Midbrain (tissue), 1 donor: ENCODE measurements at regions not wholly inside any gene's neighbourhood (a gene's known extent, or its start where the extent isn't known, plus 50 kb on each side); places are given as distances from the start of the nearest gene placed in this dataset.
"Not testable (repeated sequence)": the region's sequence is repeated elsewhere in the genome, so short reads cannot be mapped to it uniquely, and the experiment has no call there.

ENCODE experiments used
- DNase-seq: peaks from one replicate; lab custom pipeline; 2025; lab: John Stamatoyannopoulos, UW

- DNase-seq = no peak
These were observed 179.4 kb downstream of the LYPLAL1 start for GRCh38 chr1:219352961-219353651.

GRCh38 chr1:219350172-219350931, 176.7 kb downstream of the LYPLAL1 start:
- no peak for DNase-seq

GRCh38 chr1:219347921-219348391, 174.3 kb downstream of the LYPLAL1 start:
- DNase-seq = no peak

- DNase-seq = no peak
These were observed 173.7 kb downstream of the LYPLAL1 start for GRCh38 chr1:219347376-219347775.

GRCh38 chr1:219345953-219346352, 172.3 kb downstream of the LYPLAL1 start:
- DNase-seq = no peak

GRCh38 chr1:219342836-219343235, 169.2 kb downstream of the LYPLAL1 start:
- DNase-seq = no peak

GRCh38 chr1:219340796-219341195, 167.1 kb downstream of the LYPLAL1 start:
- no peak for DNase-seq

- no peak for DNase-seq
These were observed 165.8 kb downstream of the LYPLAL1 start for GRCh38 chr1:219339466-219339865.

- no peak for DNase-seq
These were observed 163.9 kb downstream of the LYPLAL1 start for GRCh38 chr1:219337588-219337987.

GRCh38 chr1:219333626-219334025, 159.9 kb downstream of the LYPLAL1 start:
- no peak for DNase-seq

GRCh38 chr1:219331424-219331823, 157.7 kb downstream of the LYPLAL1 start:
- no peak for DNase-seq

GRCh38 chr1:219330669-219331068, 157.0 kb downstream of the LYPLAL1 start:
- DNase-seq = no peak

GRCh38 chr1:219330001-219330400, 156.3 kb downstream of the LYPLAL1 start:
- DNase-seq = no peak

GRCh38 chr1:219329578-219329977, 155.9 kb downstream of the LYPLAL1 start:
- no peak for DNase-seq

GRCh38 chr1:219326843-219327242, 153.2 kb downstream of the LYPLAL1 start:
- DNase-seq = no peak

- DNase-seq = no peak
These were observed 151.7 kb downstream of the LYPLAL1 start for GRCh38 chr1:219325368-219325742.

- DNase-seq = no peak
These were observed 151.1 kb downstream of the LYPLAL1 start for GRCh38 chr1:219324629-219325367.

- no peak for DNase-seq
These were observed 150.5 kb downstream of the LYPLAL1 start for GRCh38 chr1:219324171-219324570.

- no peak for DNase-seq
These were observed 149.7 kb downstream of the LYPLAL1 start for GRCh38 chr1:219323426-219323825.

GRCh38 chr1:219322766-219323165, 149.1 kb downstream of the LYPLAL1 start:
- DNase-seq = no peak

- not testable (repeated sequence) for DNase-seq
These were observed 146.9 kb downstream of the LYPLAL1 start for GRCh38 chr1:219320563-219320962.

GRCh38 chr1:219318826-219319225, 145.1 kb downstream of the LYPLAL1 start:
- no peak for DNase-seq
